Daoy (cell line): ENCODE measurements at regions not wholly inside any gene's neighbourhood (a gene's known extent, or its start where the extent isn't known, plus 50 kb on each side); places are given as distances from the start of the nearest gene placed in this dataset.
A peak's percentile ranks its signal among the peaks of the same experiment; 100 is the strongest.
"Not testable (repeated sequence)": the region's sequence is repeated elsewhere in the genome, so short reads cannot be mapped to it uniquely, and the experiment has no call there.

Experiments used
- DNase-seq: peaks from one replicate; pipeline ENCODE4 v3.0.0-alpha.2; 2015; ENCODE audit warnings: low read depth

DNA sequence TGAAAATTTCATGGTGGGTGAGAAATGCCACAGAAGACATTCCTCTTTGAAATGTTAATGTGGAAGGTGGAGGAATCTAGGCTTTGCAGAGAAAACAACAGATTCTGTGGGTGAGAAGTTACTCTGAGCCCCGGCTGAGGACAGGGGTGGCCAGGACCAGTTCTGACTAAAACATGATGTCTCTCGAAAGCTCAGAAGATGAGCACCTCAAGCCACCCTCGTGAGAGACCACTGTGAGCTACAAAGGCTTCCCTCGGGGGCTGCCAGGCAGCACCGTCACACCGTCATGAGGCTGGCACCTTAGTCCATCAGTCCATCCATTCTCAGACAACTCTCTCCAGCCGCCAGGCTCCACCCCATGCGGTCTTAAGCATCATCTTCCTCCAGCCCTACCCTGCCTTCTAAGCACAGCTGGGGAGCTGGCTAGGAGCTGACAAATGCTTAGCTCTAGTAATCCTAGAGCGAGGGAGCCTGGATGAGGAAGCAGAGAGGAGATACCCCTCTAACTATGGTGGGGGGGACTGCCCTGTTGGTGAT is 360.5 kb downstream of the SHANK2 start:
- DNase-seq: no peak

- DNase-seq: no peak
Measured at GRCh38 chr11:70892889-70893288, 359.5 kb downstream of the SHANK2 start.

- DNase-seq: no peak
Measured at GRCh38 chr11:70894566-70895365, 357.6 kb downstream of the SHANK2 start.

DNA sequence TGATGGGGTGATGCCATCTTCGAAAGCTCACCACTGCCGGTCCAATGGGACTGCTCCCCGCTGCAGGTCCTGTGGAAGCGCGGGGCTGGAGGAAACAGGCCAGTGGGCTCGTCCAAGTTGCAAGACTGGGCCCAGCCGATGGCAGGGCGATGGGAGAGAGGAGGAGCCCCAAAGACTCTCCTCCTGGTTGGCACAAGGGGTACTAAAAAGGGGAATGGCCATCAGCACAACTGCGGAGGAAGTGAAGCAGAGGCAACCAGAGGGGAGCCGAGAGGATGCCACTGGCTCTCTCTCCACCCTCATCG is 357.1 kb downstream of the SHANK2 start:
- DNase-seq: no peak

DNA sequence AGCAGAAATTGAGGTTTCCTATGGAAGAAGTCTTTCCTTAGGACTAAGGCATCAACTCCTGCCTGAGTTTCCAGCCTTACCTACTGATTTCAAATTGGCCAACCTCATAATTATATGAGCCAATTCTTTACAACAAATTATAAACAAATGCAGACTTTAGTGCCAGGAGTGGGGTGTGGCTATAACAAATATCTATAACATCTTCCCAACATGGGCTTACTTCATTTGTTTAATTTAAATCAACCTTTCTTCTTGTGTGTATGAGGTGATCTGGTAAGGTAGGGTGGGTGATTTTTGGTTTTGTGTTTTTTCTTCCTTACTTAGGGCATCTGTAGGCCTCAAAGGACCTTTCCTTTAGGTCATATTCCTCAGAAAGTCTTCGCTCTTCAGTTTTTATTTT is 354.9 kb downstream of the SHANK2 start:
- DNase-seq: no peak

DNA sequence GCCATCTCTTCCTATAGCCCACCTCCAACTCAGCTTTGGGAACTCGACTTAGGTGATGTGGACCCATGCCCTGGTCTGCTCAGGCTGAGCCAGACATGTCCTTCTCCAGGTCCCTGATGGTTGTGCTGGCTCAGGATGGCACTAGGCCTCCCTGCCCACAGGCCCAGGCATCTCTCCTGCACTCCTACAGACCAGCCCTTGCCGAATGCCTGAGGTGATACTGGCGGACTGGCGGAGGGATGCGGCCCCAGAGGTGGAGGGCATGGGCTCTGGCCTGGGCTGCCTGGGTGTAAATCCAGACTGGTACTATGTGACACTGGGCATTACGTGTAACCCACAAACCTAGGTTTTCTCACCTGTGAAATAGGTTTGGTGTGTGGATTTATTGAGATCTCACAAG is 352.8 kb downstream of the SHANK2 start:
- no peak for DNase-seq

DNA sequence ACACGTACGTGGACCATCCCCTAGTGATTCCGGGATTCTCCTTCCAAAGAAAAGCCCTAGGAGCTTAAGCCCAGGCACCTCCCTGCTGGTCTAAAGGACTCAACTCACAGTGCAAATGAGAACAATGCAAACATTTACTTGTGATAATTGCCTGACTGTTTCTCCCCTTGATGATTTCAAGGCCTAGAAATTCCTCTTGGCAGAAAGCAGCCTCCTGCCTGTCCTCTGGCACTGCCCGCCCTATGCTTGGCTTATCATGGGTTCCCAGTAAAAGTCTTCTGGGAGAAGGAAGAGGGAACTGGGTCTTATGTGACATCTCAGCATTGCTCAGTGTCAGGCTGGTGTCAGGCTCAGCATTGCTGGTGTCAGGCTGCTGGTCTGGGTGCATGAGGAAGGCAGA is 351.8 kb downstream of the SHANK2 start:
- no peak for DNase-seq

DNA sequence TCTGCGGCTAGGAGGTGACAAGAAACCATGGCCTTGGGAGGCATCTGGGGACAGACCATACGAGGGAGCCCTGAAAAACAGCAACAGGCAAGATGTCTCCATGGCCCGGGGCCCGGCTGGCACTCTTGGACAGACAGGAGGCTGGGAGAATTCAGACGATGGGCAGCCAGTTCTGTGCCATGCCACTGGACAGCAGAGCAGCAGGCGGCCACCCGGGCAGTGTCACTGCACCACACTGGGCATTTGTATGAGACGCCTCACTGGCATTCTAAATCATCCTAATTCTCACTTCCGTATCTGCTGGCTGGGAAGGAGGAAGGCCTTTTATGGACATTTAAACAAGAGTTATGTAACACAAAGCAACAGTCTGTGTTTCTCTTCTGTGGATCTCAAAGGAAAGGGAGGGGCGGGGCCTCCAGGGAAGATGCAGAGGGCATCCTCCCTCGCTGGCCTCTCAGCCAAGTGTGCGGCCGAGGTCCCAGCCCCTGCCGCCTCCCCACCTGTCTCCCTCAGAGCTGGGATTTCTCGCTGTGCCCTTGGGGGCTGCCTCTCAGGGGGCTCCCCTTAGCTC is 350.3 kb downstream of the SHANK2 start:
- DNase-seq: no peak

- DNase-seq: not testable (repeated sequence)
Measured at GRCh38 chr11:70903229-70903628, 349.1 kb downstream of the SHANK2 start.

DNA sequence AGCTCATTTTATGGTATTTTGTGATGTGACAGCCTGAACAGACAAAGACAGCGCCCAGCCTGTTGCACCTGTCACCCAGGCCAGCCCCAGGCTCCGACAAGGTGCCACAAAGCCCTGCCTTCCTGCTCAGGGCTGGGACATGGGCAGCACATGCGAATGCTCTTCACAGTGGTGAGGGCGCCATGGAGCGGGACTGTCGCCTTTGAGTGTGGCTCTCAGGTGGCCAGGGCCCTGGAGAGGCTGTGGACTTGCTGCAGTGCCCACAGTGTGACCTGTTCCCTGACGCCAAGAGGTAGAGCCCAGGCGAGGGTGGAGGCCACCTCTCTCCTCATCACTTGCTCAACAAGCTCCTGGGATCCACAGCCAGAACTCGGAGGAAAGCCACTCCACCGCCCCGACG is 346.3 kb downstream of the SHANK2 start:
- no peak for DNase-seq

- no peak for DNase-seq
Measured at GRCh38 chr11:70908223-70908622, 344.2 kb downstream of the SHANK2 start.

DNA sequence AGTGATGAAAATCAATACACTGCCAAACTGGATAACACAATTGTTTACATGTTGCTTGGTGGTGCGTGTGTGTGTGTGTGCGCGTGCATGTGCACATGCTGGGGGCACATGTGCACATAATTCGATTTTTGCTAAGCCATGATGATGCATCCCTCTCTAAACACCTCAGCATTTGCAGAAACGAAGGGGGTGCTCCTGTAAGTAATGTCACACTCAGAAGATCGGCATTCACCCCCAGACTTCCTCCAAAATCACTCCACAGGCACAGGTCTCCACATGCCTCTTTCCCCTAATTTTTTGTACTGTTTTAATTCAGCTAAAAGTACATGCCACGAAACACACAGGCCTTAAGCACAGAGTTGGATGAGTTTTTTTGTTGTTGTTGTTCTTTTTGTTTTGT is 341.5 kb downstream of the SHANK2 start:
- DNase-seq: no peak

DNA sequence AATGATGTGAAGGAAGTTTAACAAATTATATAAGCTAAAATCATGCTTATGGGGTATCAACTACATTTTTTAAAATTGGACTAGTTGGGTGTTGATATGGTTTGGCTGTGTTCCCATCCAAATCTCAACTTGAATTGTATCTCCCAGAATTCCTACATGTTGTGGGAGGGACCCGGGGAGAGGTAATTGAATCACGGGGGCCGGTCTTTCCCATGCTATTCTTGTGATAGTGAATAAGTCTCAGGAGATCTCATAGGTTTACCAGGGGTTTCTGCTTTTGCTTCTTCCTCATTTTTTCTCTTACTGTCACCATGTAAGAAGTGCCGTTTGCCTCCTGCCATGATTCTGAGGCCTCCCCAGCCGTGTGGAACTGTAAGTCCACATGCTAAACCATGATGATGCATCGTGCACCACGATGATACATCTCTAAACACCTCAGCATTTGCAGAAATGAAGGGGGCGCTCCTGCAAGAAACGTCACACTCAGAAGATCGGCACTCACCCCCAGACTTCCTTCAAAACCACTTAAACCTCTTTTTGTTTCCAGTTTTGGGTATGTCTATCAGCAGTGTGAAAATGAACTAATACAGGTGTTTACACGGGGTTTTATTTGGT is 340.0 kb downstream of the SHANK2 start:
- peak; percentile 62 for DNase-seq

- no peak for DNase-seq
Measured at GRCh38 chr11:70913715-70914231, 338.6 kb downstream of the SHANK2 start.

- no peak for DNase-seq
Measured at GRCh38 chr11:70914496-70914895, 337.9 kb downstream of the SHANK2 start.

GRCh38 chr11:70915158-70915985 is 337.0 kb downstream of the SHANK2 start:
- DNase-seq: no peak

DNA sequence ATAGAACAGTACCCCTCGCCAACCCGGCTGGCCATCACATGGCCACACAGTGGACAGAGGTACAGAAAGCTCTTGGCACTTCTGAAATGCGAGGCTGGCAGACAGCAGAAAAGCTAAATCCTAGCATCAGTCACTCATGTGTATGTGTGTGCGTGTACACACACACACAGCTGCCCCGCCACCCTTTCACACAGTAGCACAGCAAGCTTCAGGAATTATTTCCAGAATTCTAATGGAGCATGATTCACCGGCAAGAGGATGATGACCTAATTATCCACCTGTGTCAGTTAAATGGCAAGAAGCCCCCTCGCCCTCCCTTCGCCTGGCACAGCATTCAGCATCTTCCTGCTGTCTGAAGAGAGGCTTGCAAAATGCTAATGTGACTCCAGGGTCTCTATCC is 336.0 kb downstream of the SHANK2 start:
- DNase-seq: no peak

GRCh38 chr11:70918242-70918641 is 334.1 kb downstream of the SHANK2 start:
- no peak for DNase-seq

- no peak for DNase-seq
Measured at GRCh38 chr11:70921804-70922203, 330.6 kb downstream of the SHANK2 start.

GRCh38 chr11:70924108-70924507 is 328.3 kb downstream of the SHANK2 start:
- no peak for DNase-seq

GRCh38 chr11:70925238-70925637 is 327.1 kb downstream of the SHANK2 start:
- DNase-seq: no peak
